ENCODE measurements at regions not wholly inside any gene's neighbourhood (a gene's known extent, or its start where the extent isn't known, plus 50 kb on each side); places are given as distances from the start of the nearest gene placed in this dataset.

DNA sequence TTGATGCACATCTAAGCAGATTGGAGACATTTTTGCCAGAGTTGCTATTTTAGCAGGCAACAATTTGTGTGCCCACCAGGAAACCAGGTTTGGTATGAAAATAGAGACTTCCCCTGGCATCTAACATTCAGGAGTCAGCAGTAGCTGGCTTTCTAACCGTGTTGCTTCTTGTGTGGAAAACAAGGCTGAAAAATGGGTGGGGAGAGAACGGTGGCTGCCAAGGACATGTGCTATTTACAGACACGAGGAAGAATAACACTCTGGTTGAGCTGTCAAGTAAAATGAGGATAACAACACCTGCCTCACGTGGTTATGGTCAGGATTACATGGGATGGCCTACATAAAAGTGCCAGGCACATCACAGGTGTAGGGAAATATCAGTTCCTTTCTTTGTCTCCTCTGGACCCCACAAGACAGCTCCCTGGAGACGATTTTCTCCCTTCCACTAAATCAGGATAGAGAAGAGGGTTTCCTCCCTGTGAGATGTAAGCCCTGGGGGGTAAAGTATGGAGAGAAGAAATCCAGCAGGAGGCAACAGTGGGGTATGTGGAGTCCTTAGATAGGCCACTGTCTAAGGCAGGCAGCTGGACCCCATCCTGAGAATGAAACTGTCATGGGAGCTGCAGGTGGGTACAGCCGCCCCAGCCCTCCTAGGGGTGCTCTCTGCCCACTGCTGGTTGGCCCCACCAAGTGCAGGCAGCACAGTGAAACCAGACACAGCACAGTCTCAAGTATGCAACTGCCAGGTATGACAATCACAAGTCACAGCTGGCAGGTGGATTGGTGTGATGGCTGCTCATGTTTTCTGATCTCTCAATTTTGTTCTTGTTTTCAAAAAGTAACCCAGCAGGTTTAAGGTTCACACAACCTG, 80.3 kb downstream of the TENT5C start:
- H3K4me3 ChIP-seq (ENCODE audit: low read length in 3 of 3), result no peak overlapping the region
- H3K27ac ChIP-seq (ENCODE audit: low read depth, low read length), result peak overlapping the region; percentile 86
- H3K27me3 ChIP-seq (ENCODE audit: control insufficient read depth in 3 of 3, insufficient read depth in 3 of 3, low read length in 3 of 3), result no peaks in the 10 kb centered on the region
- peaks cover 55 to 61% (median 55%) of the 10 kb centered on the region in 3 donors for H3K4me1 ChIP-seq (ENCODE audit: control insufficient read depth in 3 of 3, insufficient read depth in 3 of 3, low read length in 3 of 3)
- no peaks in the 10 kb centered on the region for H3K36me3 ChIP-seq (ENCODE audit: control insufficient read depth in 3 of 3, insufficient read depth in 3 of 3, low read length in 3 of 3)
- peak overlapping the region in 1 of 3 donors; percentile 52 for H3K9ac ChIP-seq (ENCODE audit: low read depth in 1 of 3, low read length in 3 of 3)
- H3K9me3 ChIP-seq (ENCODE audit: control insufficient read depth in 3 of 3, low read length in 3 of 3), result no peaks in the 10 kb centered on the region

DNA sequence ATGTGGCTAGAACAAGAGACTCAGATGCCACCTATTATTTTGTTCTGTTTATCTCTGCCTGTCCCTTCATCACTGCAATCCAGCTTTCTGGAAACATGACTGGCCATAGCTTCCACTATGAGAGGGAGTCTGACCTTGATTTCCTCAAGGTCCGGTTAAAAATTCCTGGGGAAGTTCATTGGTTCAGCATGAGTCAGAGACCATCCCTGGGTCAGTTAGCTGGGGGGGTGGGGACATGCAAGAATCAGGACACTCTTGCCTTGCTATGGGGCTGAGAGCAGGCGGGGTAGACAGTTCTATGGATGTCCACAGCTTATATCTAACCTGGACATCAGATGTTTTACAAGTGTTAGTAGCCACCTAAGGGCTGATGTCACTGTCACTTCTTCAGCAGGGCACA, 81.1 kb downstream of the TENT5C start:
- Histone ChIP-seq H3K9me3 (ENCODE audit: control insufficient read depth in 3 of 3, low read length in 3 of 3) (no peaks in the 10 kb centered on the region), H3K27ac (ENCODE audit: low read depth, low read length) (peak overlapping the region; percentile 86), H3K36me3 (ENCODE audit: control insufficient read depth in 3 of 3, insufficient read depth in 3 of 3, low read length in 3 of 3) (no peaks in the 10 kb centered on the region), H3K4me1 (ENCODE audit: control insufficient read depth in 3 of 3, insufficient read depth in 3 of 3, low read length in 3 of 3) (peaks cover 49 to 55% (median 49%) of the 10 kb centered on the region in 3 donors), H3K9ac (ENCODE audit: low read depth in 1 of 3, low read length in 3 of 3) (no peak overlapping the region), H3K27me3 (ENCODE audit: control insufficient read depth in 3 of 3, insufficient read depth in 3 of 3, low read length in 3 of 3) (no peaks in the 10 kb centered on the region), H3K4me3 (ENCODE audit: low read length in 3 of 3) (no peak overlapping the region)

DNA sequence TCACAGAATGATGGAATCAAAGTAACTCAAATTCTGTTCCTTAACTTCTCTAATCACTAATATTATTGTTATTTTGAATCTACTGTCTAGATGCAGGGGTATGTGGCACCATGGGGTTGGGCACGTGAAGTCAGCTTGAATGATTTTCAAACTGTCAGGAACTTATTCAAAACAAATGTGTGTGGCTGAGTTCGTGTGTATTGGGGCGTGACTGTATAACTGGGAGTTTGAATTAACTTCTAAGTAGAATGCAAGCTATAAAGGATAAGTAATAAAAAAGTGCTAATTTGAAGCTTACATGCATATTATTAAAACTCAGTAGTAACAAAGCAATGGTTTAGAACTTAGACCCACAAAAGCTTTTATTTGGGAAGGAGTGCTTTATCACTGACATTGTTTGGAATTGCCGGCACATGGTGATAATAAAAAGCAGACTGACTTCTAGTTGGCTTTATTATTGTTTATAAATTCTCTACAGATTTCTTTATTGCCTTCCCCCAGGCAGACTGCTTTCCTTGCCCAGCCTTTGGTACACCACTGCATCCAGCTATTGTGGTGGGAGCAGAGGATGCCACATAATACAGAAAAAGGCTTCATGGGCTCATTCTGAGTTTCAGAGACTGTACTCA, 84.3 kb downstream of the TENT5C start:
- peaks cover 24 to 26% (median 25%) of the 10 kb centered on the region in 3 donors for H3K4me1 ChIP-seq (ENCODE audit: control insufficient read depth in 3 of 3, insufficient read depth in 3 of 3, low read length in 3 of 3)
- no peak overlapping the region for H3K4me3 ChIP-seq (ENCODE audit: low read length in 3 of 3)
- H3K9me3 ChIP-seq (ENCODE audit: control insufficient read depth in 3 of 3, low read length in 3 of 3), result no peaks in the 10 kb centered on the region
- no peaks in the 10 kb centered on the region for H3K36me3 ChIP-seq (ENCODE audit: control insufficient read depth in 3 of 3, insufficient read depth in 3 of 3, low read length in 3 of 3)
- no peaks in the 10 kb centered on the region for H3K27me3 ChIP-seq (ENCODE audit: control insufficient read depth in 3 of 3, insufficient read depth in 3 of 3, low read length in 3 of 3)
- no peak overlapping the region for H3K9ac ChIP-seq (ENCODE audit: low read depth in 1 of 3, low read length in 3 of 3)
- no peak overlapping the region for H3K27ac ChIP-seq (ENCODE audit: low read depth, low read length)

DNA sequence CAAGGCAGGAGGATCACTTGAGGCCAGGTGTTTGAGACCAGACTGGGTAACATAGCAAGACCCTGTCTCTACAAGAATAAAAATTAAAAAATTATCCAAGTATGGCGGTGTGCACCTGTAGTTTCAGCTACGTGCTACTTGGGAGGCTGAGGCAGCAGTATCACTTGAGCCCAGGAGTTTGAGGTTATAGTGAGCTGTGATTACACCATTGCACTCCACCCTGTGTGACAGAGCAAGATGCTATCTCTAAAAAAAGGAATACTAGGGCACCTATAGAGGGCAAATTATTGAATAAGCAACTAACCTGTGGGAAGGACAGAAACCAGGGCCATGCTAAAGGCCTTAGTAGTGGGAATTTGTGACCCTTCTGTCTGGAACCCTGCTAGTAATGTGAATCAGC, 86.1 kb downstream of the TENT5C start:
- Histone ChIP-seq H3K9me3 (ENCODE audit: control insufficient read depth in 3 of 3, low read length in 3 of 3) (no peaks in the 10 kb centered on the region), H3K27ac (ENCODE audit: low read depth, low read length) (no peak overlapping the region), H3K9ac (ENCODE audit: low read depth in 1 of 3, low read length in 3 of 3) (no peak overlapping the region), H3K4me3 (ENCODE audit: low read length in 3 of 3) (no peak overlapping the region), H3K36me3 (ENCODE audit: control insufficient read depth in 3 of 3, insufficient read depth in 3 of 3, low read length in 3 of 3) (no peaks in the 10 kb centered on the region), H3K4me1 (ENCODE audit: control insufficient read depth in 3 of 3, insufficient read depth in 3 of 3, low read length in 3 of 3) (peaks cover 9 to 14% (median 10%) of the 10 kb centered on the region in 3 donors), H3K27me3 (ENCODE audit: control insufficient read depth in 3 of 3, insufficient read depth in 3 of 3, low read length in 3 of 3) (no peaks in the 10 kb centered on the region)

DNA sequence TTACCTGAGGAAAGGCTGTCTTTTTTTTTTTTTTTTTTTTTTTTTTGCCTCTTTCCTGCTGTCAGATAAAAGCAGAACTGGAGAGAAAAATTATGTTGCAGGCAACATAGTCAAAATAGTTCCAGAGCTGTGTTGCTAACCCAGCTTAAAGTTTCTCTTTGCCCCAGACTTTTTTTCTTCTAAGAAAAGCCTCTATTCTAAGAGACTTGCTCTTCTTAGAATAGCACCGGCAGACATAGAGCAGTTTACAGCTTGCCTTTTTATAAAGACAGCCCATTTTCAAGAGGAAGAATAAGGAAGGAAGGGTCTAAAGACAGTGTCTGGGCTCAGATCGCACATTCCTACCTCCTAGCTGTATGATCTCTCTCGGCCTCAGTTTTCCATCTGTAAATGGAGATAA, 88.7 kb downstream of the TENT5C start:
- Histone ChIP-seq H3K9me3 (ENCODE audit: control insufficient read depth in 3 of 3, low read length in 3 of 3) (no peaks in the 10 kb centered on the region), H3K27ac (ENCODE audit: low read depth, low read length) (no peak overlapping the region), H3K4me3 (ENCODE audit: low read length in 3 of 3) (no peak overlapping the region), H3K9ac (ENCODE audit: low read depth in 1 of 3, low read length in 3 of 3) (no peak overlapping the region), H3K27me3 (ENCODE audit: control insufficient read depth in 3 of 3, insufficient read depth in 3 of 3, low read length in 3 of 3) (no peaks in the 10 kb centered on the region), H3K4me1 (ENCODE audit: control insufficient read depth in 3 of 3, insufficient read depth in 3 of 3, low read length in 3 of 3) (peaks cover 3 to 6% (median 3%) of the 10 kb centered on the region in 3 donors), H3K36me3 (ENCODE audit: control insufficient read depth in 3 of 3, insufficient read depth in 3 of 3, low read length in 3 of 3) (no peaks in the 10 kb centered on the region)

DNA sequence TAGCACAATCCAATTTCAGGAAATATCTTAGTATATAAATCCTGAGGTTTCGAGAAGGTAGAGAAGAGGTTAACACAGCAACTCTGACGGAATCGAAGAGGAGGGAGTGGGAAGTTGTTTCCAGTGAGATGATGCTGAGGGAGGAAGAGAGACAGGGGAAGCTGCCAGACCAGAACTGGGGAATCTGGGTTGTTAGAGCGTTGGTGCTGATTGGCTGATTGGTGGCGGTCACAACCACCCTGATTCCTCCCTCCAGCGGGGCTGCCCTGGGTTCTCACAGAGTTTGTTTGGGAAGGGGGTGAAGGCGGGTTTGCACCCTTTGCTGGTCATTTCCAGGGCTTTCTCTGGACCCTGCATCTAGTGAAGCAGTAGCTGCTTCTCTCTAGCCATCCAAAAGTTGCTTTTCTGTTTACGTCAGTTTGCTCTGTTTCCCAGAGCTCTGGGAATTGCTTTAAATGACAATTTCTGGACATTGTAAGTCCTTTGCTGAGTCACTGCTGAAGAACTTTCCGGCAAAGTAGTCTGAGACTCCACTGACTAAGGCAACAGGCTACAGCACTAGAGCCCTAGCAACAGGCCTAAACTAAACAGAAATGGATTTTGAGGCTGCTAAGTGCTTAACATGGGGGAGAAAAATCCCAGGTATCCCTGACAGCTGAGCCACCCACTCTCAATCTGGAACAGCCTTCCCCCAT, 90.1 kb downstream of the TENT5C start:
- no peaks in the 10 kb centered on the region for H3K27me3 ChIP-seq (ENCODE audit: control insufficient read depth in 3 of 3, insufficient read depth in 3 of 3, low read length in 3 of 3)
- H3K9me3 ChIP-seq (ENCODE audit: control insufficient read depth in 3 of 3, low read length in 3 of 3), result no peaks in the 10 kb centered on the region
- peaks cover 3 to 6% (median 3%) of the 10 kb centered on the region in 3 donors for H3K4me1 ChIP-seq (ENCODE audit: control insufficient read depth in 3 of 3, insufficient read depth in 3 of 3, low read length in 3 of 3)
- peak overlapping the region; percentile 71 for H3K27ac ChIP-seq (ENCODE audit: low read depth, low read length)
- no peak overlapping the region for H3K9ac ChIP-seq (ENCODE audit: low read depth in 1 of 3, low read length in 3 of 3)
- H3K4me3 ChIP-seq (ENCODE audit: low read length in 3 of 3), result peak overlapping the region in 2 of 3 donors; percentile 18 to 24
- H3K36me3 ChIP-seq (ENCODE audit: control insufficient read depth in 3 of 3, insufficient read depth in 3 of 3, low read length in 3 of 3), result no peaks in the 10 kb centered on the region

DNA sequence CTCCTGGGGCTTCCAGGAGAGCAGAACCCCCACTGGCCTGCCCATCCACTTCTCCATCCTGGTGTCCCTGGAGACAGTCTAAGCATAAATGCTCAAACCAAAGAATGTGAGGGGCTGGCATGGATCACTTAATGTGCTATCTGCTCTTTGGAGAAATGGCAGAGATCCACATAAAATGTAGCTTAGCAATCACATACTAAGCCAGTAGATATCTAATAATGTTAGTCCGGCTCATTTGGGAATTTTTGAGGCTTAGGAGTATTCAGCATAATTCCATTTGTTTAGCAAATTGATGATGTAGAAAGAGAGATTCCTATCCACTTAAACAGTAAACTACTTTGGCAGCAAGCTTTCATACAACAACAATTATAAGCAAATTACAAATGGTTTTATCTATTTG, 90.7 kb downstream of the TENT5C start:
- peaks cover 3 to 6% (median 3%) of the 10 kb centered on the region in 3 donors for H3K4me1 ChIP-seq (ENCODE audit: control insufficient read depth in 3 of 3, insufficient read depth in 3 of 3, low read length in 3 of 3)
- H3K4me3 ChIP-seq (ENCODE audit: low read length in 3 of 3), result no peak overlapping the region
- no peaks in the 10 kb centered on the region for H3K9me3 ChIP-seq (ENCODE audit: control insufficient read depth in 3 of 3, low read length in 3 of 3)
- no peak overlapping the region for H3K9ac ChIP-seq (ENCODE audit: low read depth in 1 of 3, low read length in 3 of 3)
- H3K36me3 ChIP-seq (ENCODE audit: control insufficient read depth in 3 of 3, insufficient read depth in 3 of 3, low read length in 3 of 3), result no peaks in the 10 kb centered on the region
- H3K27me3 ChIP-seq (ENCODE audit: control insufficient read depth in 3 of 3, insufficient read depth in 3 of 3, low read length in 3 of 3), result no peaks in the 10 kb centered on the region
- H3K27ac ChIP-seq (ENCODE audit: low read depth, low read length), result peak overlapping the region; percentile 71

DNA sequence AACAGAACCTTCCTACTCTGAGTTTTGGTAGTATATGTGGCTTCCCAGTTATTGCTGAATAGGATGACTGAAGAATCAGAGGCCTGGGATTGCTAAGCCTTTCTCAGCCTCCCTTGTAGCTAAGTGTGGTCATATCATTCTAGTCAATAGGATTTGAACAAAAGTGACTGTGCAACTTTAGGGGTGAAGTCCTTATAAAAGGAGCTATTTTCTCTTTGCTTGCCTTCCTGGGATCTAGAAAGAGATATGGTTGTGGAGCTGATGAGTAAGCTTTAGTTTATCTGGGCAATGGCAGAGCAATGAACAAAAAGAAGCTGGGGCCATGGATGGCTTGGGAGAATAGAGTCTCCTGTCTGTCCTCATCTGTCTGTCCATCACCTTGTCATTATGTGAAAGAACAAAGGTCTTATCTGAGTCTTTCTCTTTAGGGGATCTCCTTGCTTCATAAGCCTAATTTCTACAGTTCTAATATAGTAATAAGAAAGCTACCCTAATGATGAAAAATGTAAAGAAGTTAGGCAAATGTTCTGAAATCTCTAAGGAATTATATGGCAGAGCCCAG, 91.5 kb downstream of the TENT5C start:
- Histone ChIP-seq H3K36me3 (ENCODE audit: control insufficient read depth in 3 of 3, insufficient read depth in 3 of 3, low read length in 3 of 3) (no peaks in the 10 kb centered on the region), H3K4me1 (ENCODE audit: control insufficient read depth in 3 of 3, insufficient read depth in 3 of 3, low read length in 3 of 3) (peaks cover 3 to 6% (median 3%) of the 10 kb centered on the region in 3 donors), H3K9me3 (ENCODE audit: control insufficient read depth in 3 of 3, low read length in 3 of 3) (no peaks in the 10 kb centered on the region), H3K4me3 (ENCODE audit: low read length in 3 of 3) (no peak overlapping the region), H3K9ac (ENCODE audit: low read depth in 1 of 3, low read length in 3 of 3) (no peak overlapping the region), H3K27ac (ENCODE audit: low read depth, low read length) (peak overlapping the region; percentile 71), H3K27me3 (ENCODE audit: control insufficient read depth in 3 of 3, insufficient read depth in 3 of 3, low read length in 3 of 3) (no peaks in the 10 kb centered on the region)

DNA sequence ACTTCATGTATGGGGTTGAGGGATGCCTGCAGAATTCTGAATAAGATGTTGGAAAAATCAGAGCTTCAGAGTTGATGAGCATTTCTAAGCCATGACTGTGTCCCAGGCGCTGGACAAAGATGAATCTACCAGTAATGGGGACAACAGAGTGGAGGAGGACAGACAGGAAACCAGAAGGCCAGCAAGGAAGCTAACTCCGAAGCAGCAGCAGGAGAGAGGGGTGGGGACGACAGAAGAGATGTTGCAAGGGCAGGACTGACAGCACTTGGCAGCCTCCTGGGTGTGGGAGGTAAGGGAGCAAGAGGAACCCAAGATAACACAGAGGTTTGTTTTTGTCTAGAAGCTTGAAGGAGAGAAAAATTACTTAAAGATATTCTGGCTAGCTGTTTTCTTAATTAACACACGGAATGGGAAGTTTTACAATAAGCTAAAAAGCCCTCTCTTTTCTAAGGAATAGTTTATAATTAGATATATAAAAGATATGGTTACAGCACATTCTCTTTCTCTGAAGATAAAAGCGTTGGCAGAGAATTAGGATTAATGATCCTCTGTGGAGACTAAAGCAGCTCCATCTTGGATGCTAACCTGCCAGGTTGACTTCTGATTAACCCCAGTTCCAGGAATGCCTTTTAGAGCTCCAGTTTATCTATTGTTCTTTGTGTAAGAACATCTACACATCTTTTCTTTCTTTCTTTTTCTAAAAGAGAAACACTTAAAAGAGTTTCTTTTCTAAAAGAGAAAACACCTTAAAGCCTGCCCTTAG, 92.7 kb downstream of the TENT5C start:
- H3K27me3 ChIP-seq (ENCODE audit: control insufficient read depth in 3 of 3, insufficient read depth in 3 of 3, low read length in 3 of 3), result no peaks in the 10 kb centered on the region
- H3K9me3 ChIP-seq (ENCODE audit: control insufficient read depth in 3 of 3, low read length in 3 of 3), result no peaks in the 10 kb centered on the region
- no peak overlapping the region for H3K27ac ChIP-seq (ENCODE audit: low read depth, low read length)
- H3K4me1 ChIP-seq (ENCODE audit: control insufficient read depth in 3 of 3, insufficient read depth in 3 of 3, low read length in 3 of 3), result peaks cover 3 to 6% (median 3%) of the 10 kb centered on the region in 3 donors
- no peak overlapping the region for H3K4me3 ChIP-seq (ENCODE audit: low read length in 3 of 3)
- H3K9ac ChIP-seq (ENCODE audit: low read depth in 1 of 3, low read length in 3 of 3), result no peak overlapping the region
- H3K36me3 ChIP-seq (ENCODE audit: control insufficient read depth in 3 of 3, insufficient read depth in 3 of 3, low read length in 3 of 3), result no peaks in the 10 kb centered on the region
